Naive thymus-derived CD4-positive, alpha-beta T cell (primary cell): ENCODE measurements at regions not wholly inside any gene's neighbourhood (a gene's known extent, or its start where the extent isn't known, plus 50 kb on each side); places are given as distances from the start of the nearest gene placed in this dataset.

Experiments used
- ATAC-seq: fragments of 150-1000 bp; cut with Tn5 transposase; 2 replicates; pipeline ENCODE4 v1.10.0; 2021; ENCODE audit warnings: mild to moderate bottlenecking, moderate library complexity
- CTCF ChIA-PET: fragments of 350-600 bp; sonication (Branson Sonifier 250); formaldehyde crosslinking; loops from one replicate; lab custom pipeline; 2021; ENCODE audit warnings: antibody characterized with exemption; lab: Charles Lee
- POLR2A ChIA-PET: fragments of 350-600 bp; sonication (Branson Sonifier 250); formaldehyde crosslinking; loops from one replicate; lab custom pipeline; 2021; ENCODE audit warnings: antibody characterized with exemption, inconsistent platforms; lab: Charles Lee
- DNase-seq, 9 donors: peaks; one replicate each; pipeline versions ENCODE4 v3.0.0 to v3.0.0-alpha.2; 2020 to 2022; ENCODE audit warnings: mixed read lengths in 1 of 9
- H3K27ac ChIP-seq: one replicate; pipeline ENCODE4 v1.7.0; 2013; ENCODE audit warnings: mild to moderate bottlenecking, low read depth, low read length, moderate library complexity
- H3K27me3 ChIP-seq, 2 donors: one replicate each; pipeline ENCODE4 v1.7.0; 2013; ENCODE audit warnings: low read length in 2 of 2, mild to moderate bottlenecking in 2 of 2, moderate library complexity in 2 of 2; ENCODE audit not compliant: control insufficient read depth in 2 of 2, insufficient read depth in 2 of 2
- H3K36me3 ChIP-seq, 3 experiments: 1 replicate in 2 of 3; 2 replicates in 1 of 3; pipeline ENCODE4 v1.7.0; 2013; ENCODE audit warnings: low read length in 3 of 3, mild to moderate bottlenecking in 3 of 3, moderate library complexity in 1 of 3; ENCODE audit not compliant: insufficient read depth in 3 of 3, control insufficient read depth in 2 of 3
- H3K4me1 ChIP-seq, 2 donors: one replicate each; pipeline ENCODE4 v1.7.0; 2013; ENCODE audit warnings: low read length in 2 of 2, mild to moderate bottlenecking in 2 of 2, moderate library complexity in 1 of 2; ENCODE audit not compliant: control insufficient read depth in 2 of 2, insufficient read depth in 2 of 2
- H3K4me3 ChIP-seq: 2 replicates; pipeline ENCODE4 v1.7.0; 2013; ENCODE audit warnings: mild to moderate bottlenecking, low read length
- H3K9me3 ChIP-seq, 3 experiments: 1 replicate in 2 of 3; 2 replicates in 1 of 3; pipeline ENCODE4 v1.7.0; 2013; ENCODE audit warnings: low read length in 3 of 3; ENCODE audit not compliant: control insufficient read depth in 2 of 3
- H3K27ac Mint-ChIP-seq, 9 donors: one replicate each; pipeline ENCODE4 v1.8.0; 2020 to 2022; ENCODE audit warnings: mixed read lengths in 9 of 9, mild to moderate bottlenecking in 8 of 9, moderate library complexity in 5 of 9, inconsistent platforms in 2 of 9
- H3K27me3 Mint-ChIP-seq, 5 donors: one replicate each; pipeline ENCODE4 v1.8.0; 2021 to 2022; ENCODE audit warnings: mixed read lengths in 5 of 5, mild to moderate bottlenecking in 1 of 5
- H3K36me3 Mint-ChIP-seq, 5 donors: one replicate each; pipeline ENCODE4 v1.8.0; 2020 to 2022; ENCODE audit warnings: mixed read lengths in 5 of 5, mild to moderate bottlenecking in 3 of 5, inconsistent platforms in 1 of 5
- H3K4me1 Mint-ChIP-seq, 7 donors: one replicate each; pipeline ENCODE4 v1.8.0; 2020 to 2022; ENCODE audit warnings: mixed read lengths in 7 of 7, mild to moderate bottlenecking in 3 of 7, inconsistent platforms in 1 of 7
- H3K4me3 Mint-ChIP-seq, 10 donors: one replicate each; pipeline ENCODE4 v1.8.0; 2020 to 2022; ENCODE audit warnings: mild to moderate bottlenecking in 10 of 10, mixed read lengths in 10 of 10, moderate library complexity in 6 of 10, inconsistent platforms in 2 of 10
- H3K9me3 Mint-ChIP-seq, 11 donors: one replicate each; pipeline ENCODE4 v1.8.0; 2020 to 2022; ENCODE audit warnings: mixed read lengths in 11 of 11, mild to moderate bottlenecking in 4 of 11, inconsistent platforms in 1 of 11, moderate library complexity in 1 of 11
- intact Hi-C, 2 donors: fragments of 100-400 bp; cut with micrococcal nuclease; formaldehyde crosslinking; loops; one replicate each; pipeline ENCODE4 v1.15.1; 2023

GRCh38 chr6:133051240-133051639 is 189.9 kb upstream of the EYA4 start:
- ATAC-seq: no peak
- Mint-ChIP-seq H3K27ac (no peak overlapping the region), H3K9me3 (peaks cover 0 to 5% (median 0%) of the 10 kb centered on the region in 11 donors)

GRCh38 chr6:133052465-133052864 is 188.7 kb upstream of the EYA4 start:
- peaks cover 0 to 5% (median 0%) of the 10 kb centered on the region in 11 donors for H3K9me3 Mint-ChIP-seq
- no peaks in the 10 kb centered on the region for H3K27me3 ChIP-seq
- no peaks in the 10 kb centered on the region for H3K9me3 ChIP-seq
- no peaks in the 10 kb centered on the region for H3K36me3 Mint-ChIP-seq
- peaks cover 0 to 13% (median 0%) of the 10 kb centered on the region in 5 donors for H3K27me3 Mint-ChIP-seq
- ChIA-PET CTCF (no interaction called here), POLR2A (no interaction called here)
- no peaks in the 10 kb centered on the region for H3K4me1 ChIP-seq
- ATAC-seq: no peak
- H3K27ac ChIP-seq: no peak overlapping the region
- no peak overlapping the region for H3K4me3 Mint-ChIP-seq
- H3K4me3 ChIP-seq: no peak overlapping the region
- no peaks in the 10 kb centered on the region for H3K4me1 Mint-ChIP-seq
- intact Hi-C loops: no loop called here
- H3K36me3 ChIP-seq: no peaks in the 10 kb centered on the region
- no peak for DNase-seq
- H3K27ac Mint-ChIP-seq: no peak overlapping the region

More at GRCh38 chr6:133051240-133051639, 189.9 kb upstream of the EYA4 start:
- Histone ChIP-seq H3K4me1 (no peaks in the 10 kb centered on the region), H3K9me3 (no peaks in the 10 kb centered on the region), H3K4me3 (no peak overlapping the region), H3K36me3 (no peaks in the 10 kb centered on the region), H3K27me3 (no peaks in the 10 kb centered on the region), H3K27ac (no peak overlapping the region)
- intact Hi-C loops: no loop called here
- Mint-ChIP-seq H3K4me1 (no peaks in the 10 kb centered on the region), H3K36me3 (no peaks in the 10 kb centered on the region), H3K27me3 (peaks cover 0 to 13% (median 0%) of the 10 kb centered on the region in 5 donors), H3K4me3 (no peak overlapping the region)
- DNase-seq: no peak
- ChIA-PET POLR2A (no interaction called here), CTCF (no interaction called here)

DNA sequence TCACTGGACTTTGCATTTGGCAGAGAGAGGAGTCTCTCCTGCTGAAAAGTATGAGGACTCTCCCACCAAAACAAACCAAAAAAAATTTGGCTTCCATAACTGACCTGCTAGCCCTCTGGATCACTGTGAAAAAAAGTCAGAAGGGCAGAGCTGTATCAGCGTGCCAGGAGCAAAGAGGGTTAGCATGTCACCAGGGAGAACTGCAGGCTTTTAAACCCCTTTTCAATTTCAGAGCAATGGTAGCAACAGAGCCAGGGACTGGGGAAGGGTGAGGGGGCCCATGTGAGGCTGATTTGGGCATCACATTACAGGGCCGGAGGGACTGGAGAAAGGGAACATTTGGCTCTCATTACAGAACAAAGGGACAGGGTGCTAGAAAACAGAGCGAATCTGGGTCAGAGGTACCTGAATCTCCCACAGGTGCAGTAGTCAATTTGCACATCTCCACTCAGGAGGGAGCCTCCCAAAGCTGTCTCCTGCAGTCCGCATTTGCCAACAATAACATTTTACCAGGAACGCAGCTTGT is 185.7 kb upstream of the EYA4 start:
- intact Hi-C loops: no loop called here
- ChIA-PET CTCF (no interaction called here), POLR2A (no interaction called here)
- DNase-seq (no peak), ATAC-seq (no peak)
- no peaks in the 10 kb centered on the region for H3K27me3 ChIP-seq
- H3K4me1 Mint-ChIP-seq: no peaks in the 10 kb centered on the region
- H3K4me3 ChIP-seq: no peak overlapping the region
- H3K9me3 ChIP-seq: no peaks in the 10 kb centered on the region
- no peak overlapping the region for H3K27ac ChIP-seq
- peaks cover 0 to 5% (median 0%) of the 10 kb centered on the region in 11 donors for H3K9me3 Mint-ChIP-seq
- no peak overlapping the region for H3K27ac Mint-ChIP-seq
- peaks cover 0 to 13% (median 0%) of the 10 kb centered on the region in 5 donors for H3K27me3 Mint-ChIP-seq
- H3K4me1 ChIP-seq: no peaks in the 10 kb centered on the region
- H3K4me3 Mint-ChIP-seq: no peak overlapping the region
- H3K36me3 Mint-ChIP-seq: no peaks in the 10 kb centered on the region
- H3K36me3 ChIP-seq: no peaks in the 10 kb centered on the region

DNA sequence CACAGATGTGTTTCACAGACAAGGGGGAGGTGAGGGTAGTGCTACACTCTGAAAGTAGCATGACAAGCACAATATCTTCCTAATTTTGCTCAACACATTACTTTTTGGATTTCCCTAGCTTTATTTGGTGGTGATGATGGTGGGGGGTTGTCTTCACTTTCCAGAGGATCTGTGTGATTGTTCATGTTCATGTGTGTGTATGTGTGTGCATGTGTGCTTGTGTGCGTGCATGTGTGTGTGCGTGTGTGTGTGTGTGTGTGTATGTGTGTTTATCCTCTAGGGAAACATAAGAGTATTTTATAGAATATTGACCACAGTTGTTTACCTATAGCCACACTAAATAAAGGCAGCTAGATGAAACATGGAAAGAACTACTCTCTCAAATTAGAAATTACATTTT is 183.8 kb upstream of the EYA4 start:
- no peaks in the 10 kb centered on the region for H3K36me3 Mint-ChIP-seq
- ChIA-PET CTCF (interaction anchor here (0.6 kb wide), 1 partner anchor 17 kb away, joined by 3 read pairs; no protein-coding TSS in a partner anchor), POLR2A (no interaction called here)
- no peaks in the 10 kb centered on the region for H3K9me3 ChIP-seq
- DNase-seq: no peak
- no peaks in the 10 kb centered on the region for H3K27me3 ChIP-seq
- no peak overlapping the region for H3K27ac ChIP-seq
- ATAC-seq: no peak
- H3K4me3 Mint-ChIP-seq: no peak overlapping the region
- no peaks in the 10 kb centered on the region for H3K9me3 Mint-ChIP-seq
- H3K4me3 ChIP-seq: no peak overlapping the region
- H3K4me1 Mint-ChIP-seq: no peaks in the 10 kb centered on the region
- no peaks in the 10 kb centered on the region for H3K36me3 ChIP-seq
- peaks cover 0 to 9% (median 0%) of the 10 kb centered on the region in 5 donors for H3K27me3 Mint-ChIP-seq
- intact Hi-C loops: no loop called here
- H3K27ac Mint-ChIP-seq: no peak overlapping the region
- H3K4me1 ChIP-seq: no peaks in the 10 kb centered on the region

DNA sequence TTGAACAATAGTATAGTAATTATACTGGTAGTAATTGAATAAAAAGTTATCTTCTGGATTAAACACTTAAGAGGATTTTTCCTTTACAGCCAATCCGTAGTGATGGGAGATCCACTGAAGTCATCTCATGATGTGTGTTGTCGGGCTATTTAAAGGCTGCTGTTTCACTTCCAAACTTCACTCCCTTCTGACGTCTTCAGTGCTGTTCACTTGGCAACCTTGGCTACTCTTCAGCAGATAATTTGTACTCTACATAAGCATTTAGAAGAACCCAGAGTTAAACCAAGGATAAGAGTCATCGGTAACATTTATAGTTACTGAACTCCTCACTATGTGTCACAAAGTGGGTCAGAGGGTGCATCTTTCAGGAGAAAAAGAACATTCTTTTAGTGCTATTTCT is 179.1 kb upstream of the EYA4 start:
- intact Hi-C loops: no loop called here
- Mint-ChIP-seq H3K4me3 (no peak overlapping the region), H3K27me3 (peaks cover 0 to 14% (median 6%) of the 10 kb centered on the region in 5 donors), H3K9me3 (no peaks in the 10 kb centered on the region), H3K27ac (no peak overlapping the region), H3K4me1 (no peaks in the 10 kb centered on the region), H3K36me3 (no peaks in the 10 kb centered on the region)
- H3K27me3 ChIP-seq: no peaks in the 10 kb centered on the region
- ATAC-seq (peak; percentile 40), DNase-seq (no peak)
- H3K36me3 ChIP-seq: no peaks in the 10 kb centered on the region
- H3K4me1 ChIP-seq: no peaks in the 10 kb centered on the region
- H3K27ac ChIP-seq: no peak overlapping the region
- no peaks in the 10 kb centered on the region for H3K9me3 ChIP-seq
- CTCF ChIA-PET: no interaction called here
- H3K4me3 ChIP-seq: no peak overlapping the region
- POLR2A ChIA-PET: no interaction called here

- H3K36me3 ChIP-seq: no peaks in the 10 kb centered on the region
- Mint-ChIP-seq H3K4me1 (no peaks in the 10 kb centered on the region), H3K4me3 (no peak overlapping the region), H3K36me3 (no peaks in the 10 kb centered on the region), H3K27ac (no peak overlapping the region), H3K27me3 (peaks cover 0 to 12% (median 7%) of the 10 kb centered on the region in 5 donors), H3K9me3 (no peaks in the 10 kb centered on the region)
- ChIA-PET CTCF (no interaction called here), POLR2A (no interaction called here)
- no peak overlapping the region for H3K4me3 ChIP-seq
- H3K9me3 ChIP-seq: no peaks in the 10 kb centered on the region
- H3K27me3 ChIP-seq: no peaks in the 10 kb centered on the region
- H3K4me1 ChIP-seq: no peaks in the 10 kb centered on the region
- ATAC-seq: peak; percentile 27
- intact Hi-C loops: no loop called here
- no peak overlapping the region for H3K27ac ChIP-seq
- DNase-seq: no peak
Measured at GRCh38 chr6:133062696-133063306, 178.4 kb upstream of the EYA4 start.

GRCh38 chr6:133067960-133068359 is 173.2 kb upstream of the EYA4 start:
- H3K27ac Mint-ChIP-seq: no peak overlapping the region
- H3K9me3 ChIP-seq: no peaks in the 10 kb centered on the region
- H3K27me3 ChIP-seq: no peaks in the 10 kb centered on the region
- no peaks in the 10 kb centered on the region for H3K36me3 ChIP-seq
- ATAC-seq: no peak
- H3K4me3 ChIP-seq: no peak overlapping the region
- H3K4me1 Mint-ChIP-seq: no peaks in the 10 kb centered on the region
- no peaks in the 10 kb centered on the region for H3K4me1 ChIP-seq
- ChIA-PET CTCF (no interaction called here), POLR2A (no interaction called here)
- H3K4me3 Mint-ChIP-seq: no peak overlapping the region
- no peaks in the 10 kb centered on the region for H3K36me3 Mint-ChIP-seq
- peaks cover 0 to 12% (median 7%) of the 10 kb centered on the region in 5 donors for H3K27me3 Mint-ChIP-seq
- H3K27ac ChIP-seq: no peak overlapping the region
- no peak for DNase-seq
- H3K9me3 Mint-ChIP-seq: peaks cover 0 to 3% (median 0%) of the 10 kb centered on the region in 11 donors
- intact Hi-C loops: no loop called here
